ENCODE measurements at regions not wholly inside any gene's neighbourhood (a gene's known extent, or its start where the extent isn't known, plus 50 kb on each side); places are given as distances from the start of the nearest gene placed in this dataset.

GRCh38 chr2:64196963-64197362 is 52.7 kb upstream of the PELI1 start:
- peak in 1 of 2 donors; percentile 10 for DNase-seq

GRCh38 chr2:64201151-64201550 is 56.9 kb upstream of the PELI1 start:
- DNase-seq: no peak

GRCh38 chr2:64202206-64202845 is 58.1 kb upstream of the PELI1 start:
- DNase-seq: no peak

GRCh38 chr2:64203131-64203857 is 59.1 kb upstream of the PELI1 start:
- DNase-seq: no peak

- peak; percentile 38 to 40 for DNase-seq
These were observed 59.8 kb upstream of the PELI1 start for GRCh38 chr2:64203858-64204632.

GRCh38 chr2:64204703-64205102 is 60.5 kb upstream of the PELI1 start:
- DNase-seq: no peak

GRCh38 chr2:64205415-64205814 is 61.2 kb upstream of the PELI1 start:
- no peak for DNase-seq

- no peak for DNase-seq
These were observed 63.4 kb upstream of the PELI1 start for GRCh38 chr2:64207573-64207972.

- DNase-seq: no peak
These were observed 66.6 kb upstream of the PELI1 start for GRCh38 chr2:64210816-64211215.

GRCh38 chr2:64211276-64211921 is 67.2 kb upstream of the PELI1 start:
- no peak for DNase-seq

GRCh38 chr2:64212346-64212745 is 68.1 kb upstream of the PELI1 start:
- peak in 1 of 2 donors; percentile 8 for DNase-seq

GRCh38 chr2:64212801-64213321 is 68.6 kb upstream of the PELI1 start:
- DNase-seq: no peak

- DNase-seq: no peak
These were observed 69.5 kb upstream of the PELI1 start for GRCh38 chr2:64213532-64214275.

GRCh38 chr2:64214281-64215115 is 70.3 kb upstream of the PELI1 start:
- peak in 1 of 2 donors; percentile 25 for DNase-seq

GRCh38 chr2:64217198-64217869 is 73.1 kb upstream of the PELI1 start:
- DNase-seq: no peak

- no peak for DNase-seq
These were observed 74.0 kb upstream of the PELI1 start for GRCh38 chr2:64218137-64218802.

GRCh38 chr2:64219149-64219548 is 74.9 kb upstream of the PELI1 start:
- DNase-seq: no peak

GRCh38 chr2:64220265-64220664 is 76.0 kb upstream of the PELI1 start:
- DNase-seq: no peak

- no peak for DNase-seq
These were observed 76.8 kb upstream of the PELI1 start for GRCh38 chr2:64220894-64221617.
